Eye (tissue), 1 donor: ENCODE measurements at regions not wholly inside any gene's neighbourhood (a gene's known extent, or its start where the extent isn't known, plus 50 kb on each side); places are given as distances from the start of the nearest gene placed in this dataset.
"Not testable (repeated sequence)": the region's sequence is repeated elsewhere in the genome, so short reads cannot be mapped to it uniquely, and the experiment has no call there.

ENCODE experiments used
- DNase-seq: peaks from one replicate; pipeline ENCODE4 v3.0.0-alpha.2; 2015

GRCh38 chr5:45062044-45062443 lies 253.3 kb downstream of the MRPS30 start:
- DNase-seq, result no peak

DNA sequence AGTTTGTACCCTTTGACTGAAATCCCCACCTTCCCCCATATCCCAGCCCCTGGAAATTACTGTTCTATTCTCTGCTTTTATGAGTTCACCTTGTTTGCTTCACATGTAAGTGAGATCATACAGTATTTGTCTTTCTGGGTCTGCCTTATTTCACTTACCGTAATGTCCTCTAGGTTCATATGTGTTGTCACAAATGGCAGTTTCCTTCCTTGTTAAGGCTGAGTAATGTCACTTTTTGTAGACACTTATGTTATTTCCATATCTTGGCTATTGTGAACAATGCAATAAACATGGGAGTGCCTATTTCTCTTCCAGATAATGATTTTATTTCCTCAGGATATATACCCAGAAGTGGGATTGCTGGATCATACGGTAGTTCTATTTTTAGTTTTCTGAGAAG lies 272.3 kb downstream of the MRPS30 start:
- no peak for DNase-seq

DNA sequence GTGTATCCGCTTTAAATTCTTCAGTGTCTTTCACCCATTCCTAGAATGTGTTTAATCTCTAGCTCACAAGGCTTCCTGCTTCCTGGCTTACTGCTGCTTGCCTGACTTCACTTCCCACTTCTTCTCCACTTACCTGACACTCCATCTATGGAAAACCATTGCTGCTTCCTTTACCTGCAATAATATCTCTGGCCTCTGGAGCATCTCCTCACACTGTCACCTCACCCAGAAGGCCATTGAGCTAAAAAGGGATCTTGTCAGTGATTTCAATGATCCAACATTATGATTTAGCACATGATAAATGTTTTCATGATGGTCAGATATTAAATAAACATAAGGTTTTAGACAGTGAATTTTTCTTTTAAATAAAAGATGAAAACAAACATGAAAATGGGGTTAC lies 281.1 kb downstream of the MRPS30 start:
- DNase-seq, result no peak

GRCh38 chr5:45093377-45093776 lies 284.6 kb downstream of the MRPS30 start:
- no peak for DNase-seq

- no peak for DNase-seq
These were observed 286.2 kb downstream of the MRPS30 start for GRCh38 chr5:45094876-45095440.

GRCh38 chr5:45098483-45098882 lies 289.7 kb downstream of the MRPS30 start:
- no peak for DNase-seq

- no peak for DNase-seq
These were observed 292.4 kb downstream of the MRPS30 start for GRCh38 chr5:45101146-45101545.

GRCh38 chr5:45105491-45105994 lies 296.8 kb downstream of the MRPS30 start:
- no peak for DNase-seq

GRCh38 chr5:45109062-45109461 lies 300.3 kb downstream of the MRPS30 start:
- no peak for DNase-seq

GRCh38 chr5:45109636-45110035 lies 300.9 kb downstream of the MRPS30 start:
- no peak for DNase-seq

GRCh38 chr5:45110399-45110798 lies 301.7 kb downstream of the MRPS30 start:
- no peak for DNase-seq

DNA sequence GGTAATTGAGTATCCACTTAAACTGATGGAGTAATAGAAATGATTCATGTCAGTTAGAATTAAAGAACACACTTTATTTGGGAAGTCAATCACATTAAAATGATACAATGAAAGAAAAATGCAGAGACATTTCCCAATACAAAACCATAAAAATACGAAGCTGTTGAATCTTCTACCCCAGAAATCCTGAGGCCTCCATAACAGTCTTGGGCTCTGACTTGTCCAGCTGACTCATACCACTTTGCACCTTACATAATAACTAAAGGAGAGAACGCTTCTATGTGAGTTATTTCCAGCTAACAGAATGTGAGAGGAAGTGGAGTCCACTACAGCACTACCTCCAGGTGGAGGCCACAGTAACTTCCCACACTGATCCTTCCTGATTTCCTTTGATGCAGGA lies 305.0 kb downstream of the MRPS30 start:
- no peak for DNase-seq

GRCh38 chr5:45132972-45133371 lies 324.2 kb downstream of the MRPS30 start:
- DNase-seq, result no peak

DNA sequence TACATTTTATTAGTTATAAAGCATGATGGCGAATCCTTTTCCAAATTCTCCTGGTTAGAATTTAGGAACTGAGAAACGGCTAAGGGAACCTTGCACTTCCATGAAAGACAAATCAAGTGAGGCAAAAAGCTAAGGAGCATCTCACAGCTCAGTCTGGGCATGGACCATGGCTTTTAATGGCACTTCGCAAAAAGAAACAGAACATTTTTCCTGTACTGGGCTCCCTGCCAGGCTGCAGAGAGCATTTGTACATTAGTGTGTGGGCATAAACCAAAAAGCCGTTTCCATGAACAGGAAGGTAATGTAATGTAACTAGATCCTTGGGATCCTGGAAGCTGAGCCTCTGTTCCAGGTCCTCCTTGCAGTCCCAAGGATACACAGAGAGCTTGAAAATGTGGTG lies 354.2 kb downstream of the MRPS30 start:
- DNase-seq, result no peak

DNA sequence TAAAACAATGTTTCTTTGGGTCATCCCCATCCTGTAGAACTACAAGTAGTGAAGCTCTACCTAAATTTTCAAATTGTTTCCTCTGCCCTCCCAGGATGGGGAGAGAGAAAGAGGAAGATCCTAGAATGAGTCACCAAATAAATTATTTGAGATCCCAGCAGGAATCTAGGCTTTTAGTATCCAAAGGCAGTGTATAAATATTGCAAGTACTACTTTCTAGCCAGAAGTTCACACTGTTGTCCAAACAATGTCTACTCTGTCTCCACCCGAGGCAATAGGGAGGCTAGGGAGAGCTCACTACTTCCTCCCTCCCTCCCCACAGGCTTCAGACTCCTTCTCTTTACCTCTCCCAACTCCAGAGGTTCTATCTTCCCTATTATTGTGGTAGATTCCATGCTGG lies 362.8 kb downstream of the MRPS30 start:
- DNase-seq, result no peak

- not testable (repeated sequence) for DNase-seq
These were observed 363.9 kb downstream of the MRPS30 start for GRCh38 chr5:45172634-45173033.

DNA sequence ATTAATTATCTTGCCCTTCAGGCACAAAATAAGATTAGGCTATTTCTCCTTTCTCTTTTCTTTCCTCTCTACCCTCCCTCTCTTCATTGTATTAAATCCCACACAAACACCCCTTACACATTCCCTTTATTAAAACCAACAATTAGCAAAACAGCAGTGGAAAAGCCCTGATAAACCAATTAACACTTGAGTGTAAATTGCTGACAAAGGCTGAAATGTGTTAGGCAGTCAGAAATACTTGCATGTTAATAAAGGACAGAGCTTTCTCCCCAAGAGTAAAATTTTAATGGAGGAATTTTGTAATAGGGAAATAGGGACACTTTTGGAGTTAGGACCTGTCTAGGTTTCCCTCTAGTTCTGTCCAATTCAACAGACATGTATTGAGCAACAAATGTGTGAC lies 370.9 kb downstream of the MRPS30 start:
- no peak for DNase-seq

GRCh38 chr5:45189042-45189441 lies 380.3 kb downstream of the MRPS30 start:
- DNase-seq, result no peak

DNA sequence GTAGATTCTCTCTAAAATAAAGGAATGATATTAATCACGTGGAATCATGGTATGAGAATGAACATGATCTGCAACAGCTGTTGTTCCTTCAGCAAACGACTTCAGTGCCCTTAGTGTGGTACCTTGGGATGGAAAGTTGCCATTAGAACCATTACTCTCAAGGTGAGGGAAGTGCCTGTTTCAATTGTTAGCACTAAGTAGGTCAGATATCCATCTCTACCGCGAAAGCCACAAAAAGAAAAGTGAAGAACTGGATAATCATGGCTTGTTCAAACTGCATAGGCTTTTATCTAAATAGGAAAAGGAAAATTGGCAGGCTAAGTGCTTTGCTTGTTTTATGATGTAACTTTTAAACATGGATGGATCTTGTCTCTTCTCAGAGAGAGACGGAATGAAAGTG lies 380.7 kb downstream of the MRPS30 start:
- peak; percentile 11 for DNase-seq

DNA sequence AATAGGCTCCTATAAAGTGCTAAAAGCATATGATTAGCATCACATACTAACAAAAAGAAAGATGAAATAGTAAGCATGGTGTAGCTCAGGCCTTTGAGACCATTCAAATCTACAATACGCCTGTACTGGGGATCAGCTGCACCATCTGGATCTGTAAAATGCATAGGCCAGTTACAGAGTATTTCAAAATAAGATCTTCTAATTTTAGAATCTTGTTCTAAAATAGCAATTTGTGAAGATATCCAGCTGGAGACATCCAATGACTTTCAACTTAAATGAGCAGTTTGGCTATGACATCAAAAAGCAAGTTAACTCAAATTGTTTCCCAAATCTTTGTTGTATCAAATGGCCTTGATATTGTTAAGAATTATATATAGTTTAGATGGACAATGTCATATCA lies 386.3 kb downstream of the MRPS30 start:
- no peak for DNase-seq
